Prostate gland (tissue), 2 donors: ENCODE measurements at regions not wholly inside any gene's neighbourhood (a gene's known extent, or its start where the extent isn't known, plus 50 kb on each side); places are given as distances from the start of the nearest gene placed in this dataset.

Experiments
- DNase-seq: peaks from one replicate; pipeline ENCODE4 v3.0.0-alpha.2; 2019; ENCODE audit warnings: low spot score
- H3K27ac ChIP-seq, 2 donors: fragments of 200-600 bp; sonication (generic); 2 replicates each; pipeline ENCODE4 v1.5.1; 2017 to 2019
- H3K27me3 ChIP-seq: fragments of 200-600 bp; sonication (generic); replicated peaks from 2 replicates; pipeline ENCODE4 v1.5.1; 2019; ENCODE audit not compliant: insufficient read depth
- H3K36me3 ChIP-seq, 2 donors: fragments of 200-600 bp; sonication (generic); 1 replicate in 1 of 2; 2 replicates in 1 of 2; pipeline versions ENCODE4 v1.5.1 to v1.8.1; 2017 to 2019
- H3K4me1 ChIP-seq: fragments of 200-600 bp; sonication (generic); replicated peaks from 2 replicates; pipeline ENCODE4 v1.5.1; 2019
- H3K4me3 ChIP-seq, 2 donors: fragments of 200-600 bp; sonication (generic); 2 replicates each; pipeline ENCODE4 v1.5.1; 2017 to 2019
- H3K9me3 ChIP-seq: fragments of 200-600 bp; sonication (generic); 2 replicates; pipeline ENCODE4 v1.5.1; 2017
- CTCF ChIP-seq, 4 experiments: fragments of 200-600 bp in 2 of 4; fragments of 450-650 bp in 2 of 4; sonication (generic) in 2 of 4; IDR thresholded peaks; 1 replicate in 3 of 4; 2 replicates in 1 of 4; pipeline ENCODE4 v1.5.1; 2016 to 2019; ENCODE audit warnings: antibody characterized with exemption in 4 of 4, mild to moderate bottlenecking in 2 of 4, moderate library complexity in 2 of 4
- POLR2A ChIP-seq: fragments of 450-650 bp; IDR thresholded peaks from one replicate; pipeline ENCODE4 v1.6.1; 2016; ENCODE audit warnings: antibody characterized with exemption, mild to moderate bottlenecking
- POLR2AphosphoS5 ChIP-seq: sonication (generic); formaldehyde crosslinking; IDR thresholded peaks from one replicate; pipeline ENCODE4 v1.6.1; 2017; ENCODE audit warnings: antibody characterized with exemption
- WGBS: methylation state at CpG from one replicate; pipeline ENCODE4 v1.1.5; 2018; 5-methylcytosine and 5-hydroxymethylcytosine counted together
- intact Hi-C: fragments of 100-400 bp; cut with DNase I; formaldehyde crosslinking; loops from one replicate; pipeline ENCODE4 v1.14.2; 2022

GRCh38 chr1:213561870-213562269 is 425.9 kb upstream of the PROX1 start:
- H3K4me3 ChIP-seq = no peak overlapping the region
- no peaks in the 10 kb centered on the region for H3K27me3 ChIP-seq
- 94% methylated on average over 2 of the region's 2 CpGs for WGBS
- no peak for TF ChIP-seq CTCF (IDR thresholded peaks at IDR 0.05)
- TF ChIP-seq POLR2A = no peak
- TF ChIP-seq POLR2AphosphoS5 = no peak
- DNase-seq = no peak
- H3K4me1 ChIP-seq = no peaks in the 10 kb centered on the region
- H3K27ac ChIP-seq = no peak overlapping the region
- no peaks in the 10 kb centered on the region for H3K36me3 ChIP-seq
- no peaks in the 10 kb centered on the region for H3K9me3 ChIP-seq
- intact Hi-C loops = no loop called here

- DNase-seq = no peak
- Histone ChIP-seq H3K4me1 (no peaks in the 10 kb centered on the region), H3K36me3 (no peaks in the 10 kb centered on the region), H3K9me3 (no peaks in the 10 kb centered on the region), H3K4me3 (no peak overlapping the region), H3K27ac (no peak overlapping the region), H3K27me3 (no peaks in the 10 kb centered on the region)
- TF ChIP-seq CTCF (IDR thresholded peaks at IDR 0.05) (peak in 2 of 4 experiments; percentile 22 to 33), POLR2AphosphoS5 (no peak)
- intact Hi-C loops = no loop called here
Measured at GRCh38 chr1:213564215-213564659, 423.5 kb upstream of the PROX1 start.

- H3K36me3 ChIP-seq = no peaks in the 10 kb centered on the region
- TF ChIP-seq CTCF (IDR thresholded peaks at IDR 0.05) (no peak), POLR2AphosphoS5 (no peak), POLR2A (no peak)
- no peaks in the 10 kb centered on the region for H3K4me1 ChIP-seq
- intact Hi-C loops = no loop called here
- no peaks in the 10 kb centered on the region for H3K27me3 ChIP-seq
- no peaks in the 10 kb centered on the region for H3K9me3 ChIP-seq
- no peak for DNase-seq
- no peak overlapping the region for H3K27ac ChIP-seq
- H3K4me3 ChIP-seq = no peak overlapping the region
- WGBS = 58% methylated on average over 4 of the region's 4 CpGs
Measured at GRCh38 chr1:213568929-213569815, 418.6 kb upstream of the PROX1 start.

GRCh38 chr1:213569816-213570150 is 418.0 kb upstream of the PROX1 start:
- DNase-seq = no peak
- no peak for TF ChIP-seq POLR2A
- TF ChIP-seq POLR2AphosphoS5 = no peak
- no peak for TF ChIP-seq CTCF (IDR thresholded peaks at IDR 0.05)
- no peaks in the 10 kb centered on the region for H3K9me3 ChIP-seq
- H3K27me3 ChIP-seq = no peaks in the 10 kb centered on the region
- H3K36me3 ChIP-seq = no peaks in the 10 kb centered on the region
- intact Hi-C loops = no loop called here
- WGBS = 71% methylated on average over 4 of the region's 4 CpGs
- H3K27ac ChIP-seq = no peak overlapping the region
- no peaks in the 10 kb centered on the region for H3K4me1 ChIP-seq
- H3K4me3 ChIP-seq = no peak overlapping the region

GRCh38 chr1:213570487-213570886 is 417.3 kb upstream of the PROX1 start:
- intact Hi-C loops = no loop called here

More at GRCh38 chr1:213570487-213570886, 417.3 kb upstream of the PROX1 start:
- DNase-seq = no peak
- H3K27ac ChIP-seq = no peak overlapping the region
- 43% methylated on average over 2 of the region's 2 CpGs for WGBS
- TF ChIP-seq POLR2AphosphoS5 (no peak), CTCF (IDR thresholded peaks at IDR 0.05) (no peak), POLR2A (no peak)
- no peaks in the 10 kb centered on the region for H3K36me3 ChIP-seq
- no peaks in the 10 kb centered on the region for H3K27me3 ChIP-seq
- H3K4me3 ChIP-seq = no peak overlapping the region
- H3K9me3 ChIP-seq = no peaks in the 10 kb centered on the region
- H3K4me1 ChIP-seq = no peaks in the 10 kb centered on the region
